Chondrocyte (in vitro differentiated cells): ENCODE measurements at regions not wholly inside any gene's neighbourhood (a gene's known extent, or its start where the extent isn't known, plus 50 kb on each side); places are given as distances from the start of the nearest gene placed in this dataset.
"Not testable (repeated sequence)": the region's sequence is repeated elsewhere in the genome, so short reads cannot be mapped to it uniquely, and the experiment has no call there.

ENCODE experiments used
- DNase-seq: peaks from one replicate; pipeline ENCODE4 v3.0.0; 2021; ENCODE audit warnings: mixed read lengths, low spot score
- H3K27ac Mint-ChIP-seq: one replicate; pipeline ENCODE4 v1.8.0; 2021; ENCODE audit warnings: mild to moderate bottlenecking, moderate library complexity, mixed read lengths; ENCODE audit not compliant: unreplicated experiment
- H3K27me3 Mint-ChIP-seq: 2 replicates; pipeline ENCODE4 v1.8.0; 2021; ENCODE audit warnings: low read depth, mixed read lengths
- H3K36me3 Mint-ChIP-seq: 2 replicates; pipeline ENCODE4 v1.8.0; 2021; ENCODE audit warnings: low read depth, mixed read lengths
- H3K4me1 Mint-ChIP-seq: 2 replicates; pipeline ENCODE4 v1.8.0; 2021; ENCODE audit warnings: low read depth, mild to moderate bottlenecking, mixed read lengths
- H3K4me3 Mint-ChIP-seq: one replicate; pipeline ENCODE4 v1.8.0; 2021; ENCODE audit warnings: mild to moderate bottlenecking, moderate library complexity, mixed read lengths; ENCODE audit not compliant: unreplicated experiment
- H3K9me3 Mint-ChIP-seq: 2 replicates; pipeline ENCODE4 v1.8.0; 2021; ENCODE audit warnings: low read depth, mixed read lengths
- TF ChIP-seq, protein P1 (sequence below): fragments of 200-600 bp; sonication (generic); IDR thresholded peaks from 2 replicates; pipeline ENCODE4 v1.5.0; 2021; ENCODE audit warnings: antibody characterized with exemption, mild to moderate bottlenecking, moderate library complexity

DNA sequence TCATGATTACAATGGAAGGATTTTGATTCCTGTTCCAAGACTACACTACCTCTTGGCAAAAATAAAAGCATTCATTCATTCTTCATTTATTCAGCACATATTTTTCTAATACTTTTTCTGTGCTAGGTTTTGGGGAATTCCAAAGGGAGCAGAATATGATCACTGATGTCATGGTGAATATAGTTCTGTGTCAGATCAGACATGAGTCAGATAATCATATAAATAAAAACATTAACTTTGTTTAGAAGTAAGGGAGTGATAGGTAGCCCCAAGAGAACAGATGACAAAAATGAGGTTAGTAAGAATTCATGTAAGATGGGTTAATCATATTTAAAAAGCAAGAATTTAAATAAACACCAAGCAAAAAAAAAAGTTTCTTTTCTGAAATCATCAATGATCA is 94.1 kb upstream of the RANBP6 start:
- Mint-ChIP-seq H3K27me3 (peaks cover 6% of the 10 kb centered on the region), H3K4me1 (peaks cover 13% of the 10 kb centered on the region), H3K27ac (no peak overlapping the region), H3K36me3 (no peaks in the 10 kb centered on the region), H3K9me3 (no peaks in the 10 kb centered on the region), H3K4me3 (no peak overlapping the region)
- no peak for DNase-seq
- TF ChIP-seq, protein P1, sequence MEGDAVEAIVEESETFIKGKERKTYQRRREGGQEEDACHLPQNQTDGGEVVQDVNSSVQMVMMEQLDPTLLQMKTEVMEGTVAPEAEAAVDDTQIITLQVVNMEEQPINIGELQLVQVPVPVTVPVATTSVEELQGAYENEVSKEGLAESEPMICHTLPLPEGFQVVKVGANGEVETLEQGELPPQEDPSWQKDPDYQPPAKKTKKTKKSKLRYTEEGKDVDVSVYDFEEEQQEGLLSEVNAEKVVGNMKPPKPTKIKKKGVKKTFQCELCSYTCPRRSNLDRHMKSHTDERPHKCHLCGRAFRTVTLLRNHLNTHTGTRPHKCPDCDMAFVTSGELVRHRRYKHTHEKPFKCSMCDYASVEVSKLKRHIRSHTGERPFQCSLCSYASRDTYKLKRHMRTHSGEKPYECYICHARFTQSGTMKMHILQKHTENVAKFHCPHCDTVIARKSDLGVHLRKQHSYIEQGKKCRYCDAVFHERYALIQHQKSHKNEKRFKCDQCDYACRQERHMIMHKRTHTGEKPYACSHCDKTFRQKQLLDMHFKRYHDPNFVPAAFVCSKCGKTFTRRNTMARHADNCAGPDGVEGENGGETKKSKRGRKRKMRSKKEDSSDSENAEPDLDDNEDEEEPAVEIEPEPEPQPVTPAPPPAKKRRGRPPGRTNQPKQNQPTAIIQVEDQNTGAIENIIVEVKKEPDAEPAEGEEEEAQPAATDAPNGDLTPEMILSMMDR, result no peak

DNA sequence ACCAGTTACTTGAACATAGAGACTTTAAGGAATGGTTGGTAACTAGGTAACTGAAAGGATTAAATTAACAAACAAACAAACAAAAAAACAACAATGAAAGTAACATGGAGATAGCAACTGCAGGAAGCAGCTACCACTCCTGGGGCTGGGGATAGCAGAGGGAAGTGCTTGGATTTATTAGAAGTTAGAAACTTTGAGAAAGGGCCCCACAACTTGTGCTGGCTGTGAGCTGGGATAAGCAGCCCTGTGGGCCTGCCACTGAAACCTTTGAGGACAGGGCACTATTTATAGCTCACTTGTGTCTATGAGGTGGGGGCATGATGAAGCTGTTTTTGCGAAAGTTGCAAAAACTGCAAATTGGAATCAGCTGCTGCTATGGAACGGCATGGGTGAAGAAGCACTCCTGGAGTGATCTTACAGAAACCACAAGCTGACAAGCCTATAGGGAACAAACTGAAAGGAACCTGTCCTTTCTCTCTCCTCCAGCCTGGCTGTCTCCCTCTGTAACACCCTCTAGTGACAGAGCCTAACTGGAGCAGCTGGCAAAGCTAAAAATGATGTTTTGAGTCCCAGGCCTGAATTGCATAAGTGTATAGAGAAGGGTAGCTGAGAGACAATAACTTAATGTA is 91.4 kb upstream of the RANBP6 start:
- DNase-seq, result no peak
- no peak overlapping the region for H3K27ac Mint-ChIP-seq
- H3K36me3 Mint-ChIP-seq, result no peaks in the 10 kb centered on the region
- no peak overlapping the region for H3K4me3 Mint-ChIP-seq
- H3K4me1 Mint-ChIP-seq, result peaks cover 13% of the 10 kb centered on the region
- TF ChIP-seq, protein P1, result peak; percentile 64
- H3K9me3 Mint-ChIP-seq, result no peaks in the 10 kb centered on the region
- peaks cover 3% of the 10 kb centered on the region for H3K27me3 Mint-ChIP-seq

DNA sequence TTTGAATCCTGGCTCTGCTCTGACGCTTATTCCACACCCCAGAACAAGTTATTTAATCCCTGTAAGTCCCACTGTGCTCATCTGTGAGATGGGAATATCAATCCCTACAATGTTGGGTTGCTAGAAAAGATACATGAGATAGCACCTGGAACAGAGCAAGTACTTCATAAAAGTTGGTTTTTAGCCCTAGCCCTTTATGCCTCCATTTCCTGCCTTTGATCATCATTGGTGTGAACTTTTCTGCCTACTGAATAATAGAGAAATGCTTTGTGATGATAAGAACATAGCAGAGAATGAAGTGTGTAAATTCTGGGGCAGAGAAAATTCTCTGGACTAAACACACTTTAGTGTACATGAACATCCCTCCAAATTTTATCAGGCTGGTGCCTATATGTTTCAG is 90.3 kb upstream of the RANBP6 start:
- H3K27me3 Mint-ChIP-seq, result peaks cover 3% of the 10 kb centered on the region
- H3K4me3 Mint-ChIP-seq, result no peak overlapping the region
- DNase-seq, result no peak
- no peak overlapping the region for H3K27ac Mint-ChIP-seq
- no peaks in the 10 kb centered on the region for H3K36me3 Mint-ChIP-seq
- TF ChIP-seq, protein P1, result no peak
- H3K9me3 Mint-ChIP-seq, result no peaks in the 10 kb centered on the region
- peaks cover 13% of the 10 kb centered on the region for H3K4me1 Mint-ChIP-seq

DNA sequence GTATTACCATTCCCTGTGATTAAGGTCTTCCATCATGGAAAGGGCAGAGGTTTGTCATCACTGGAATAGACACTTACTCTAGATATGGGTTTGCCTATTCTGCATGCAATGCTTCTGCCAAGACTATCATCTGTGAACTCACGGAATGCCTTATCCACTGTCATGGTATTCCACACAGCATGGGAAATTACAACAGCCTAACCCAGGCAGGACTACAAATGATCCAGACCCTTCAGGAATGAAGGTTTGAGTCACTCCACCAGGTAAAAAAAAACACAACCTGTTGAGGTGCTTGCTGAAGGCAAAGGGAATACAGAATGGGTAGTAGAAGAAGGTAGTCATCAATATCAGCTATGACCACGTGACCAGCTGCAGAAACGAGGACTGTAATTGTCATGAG is 89.0 kb upstream of the RANBP6 start:
- not testable (repeated sequence) for H3K27me3 Mint-ChIP-seq, H3K27ac Mint-ChIP-seq, DNase-seq, H3K36me3 Mint-ChIP-seq, H3K9me3 Mint-ChIP-seq, H3K4me3 Mint-ChIP-seq
- H3K4me1 Mint-ChIP-seq, result peaks cover 13% of the 10 kb centered on the region

DNA sequence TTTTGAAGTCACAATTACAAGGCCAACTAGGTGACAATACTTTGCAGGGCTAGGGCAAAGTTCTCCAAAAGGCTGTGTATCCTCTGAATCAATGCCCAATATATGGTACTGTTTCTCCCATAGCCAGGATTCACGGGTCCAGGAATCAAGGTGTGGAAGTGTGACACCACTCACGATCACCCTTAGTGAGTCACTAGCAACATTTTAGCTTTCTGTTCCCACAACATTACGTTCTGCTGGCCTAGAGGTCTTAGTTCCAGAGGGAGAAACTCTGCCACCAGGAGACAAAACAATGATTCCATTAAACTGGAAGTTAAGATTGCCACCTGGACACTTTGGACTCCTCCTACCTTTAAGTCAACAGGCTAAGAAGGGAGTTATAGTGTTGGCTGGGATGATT is 88.5 kb upstream of the RANBP6 start:
- H3K36me3 Mint-ChIP-seq, H3K27ac Mint-ChIP-seq, H3K4me3 Mint-ChIP-seq, DNase-seq, H3K9me3 Mint-ChIP-seq, H3K27me3 Mint-ChIP-seq: not testable (repeated sequence)
- H3K4me1 Mint-ChIP-seq, result peaks cover 13% of the 10 kb centered on the region

DNA sequence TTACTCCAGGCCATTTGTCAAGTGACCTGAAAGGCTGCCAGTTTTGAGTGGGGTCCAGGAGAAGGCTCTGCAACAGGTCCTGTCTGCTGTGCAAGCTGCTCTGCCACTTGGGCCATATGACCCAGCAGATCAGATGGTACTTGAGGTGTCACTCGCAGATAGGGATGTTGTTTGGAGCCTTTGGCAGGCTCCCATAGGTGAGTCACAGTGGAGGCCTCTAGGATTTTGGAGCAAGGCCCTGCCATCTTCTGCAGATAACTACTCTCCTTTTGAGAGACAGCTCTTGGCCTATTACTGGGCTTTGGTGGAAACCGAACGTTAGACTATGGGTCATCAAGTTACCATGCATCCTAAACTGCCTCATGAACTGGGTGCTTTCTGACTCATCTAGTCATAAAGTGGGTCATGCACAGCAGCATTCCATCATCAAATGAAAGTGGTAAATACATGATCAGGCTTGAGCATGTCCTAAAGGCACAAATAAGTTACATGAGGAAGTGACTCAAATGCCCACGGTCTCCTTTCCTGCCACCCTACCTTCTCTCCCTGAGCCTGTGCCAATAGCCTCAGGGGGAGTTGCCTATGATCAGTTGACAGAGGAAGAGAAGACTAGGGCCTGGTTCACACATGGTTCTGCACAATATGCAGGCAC is 87.0 kb upstream of the RANBP6 start:
- not testable (repeated sequence) for H3K27ac Mint-ChIP-seq, DNase-seq, H3K9me3 Mint-ChIP-seq, H3K36me3 Mint-ChIP-seq, H3K4me1 Mint-ChIP-seq, H3K4me3 Mint-ChIP-seq
- H3K27me3 Mint-ChIP-seq, result peaks cover 15% of the 10 kb centered on the region

DNA sequence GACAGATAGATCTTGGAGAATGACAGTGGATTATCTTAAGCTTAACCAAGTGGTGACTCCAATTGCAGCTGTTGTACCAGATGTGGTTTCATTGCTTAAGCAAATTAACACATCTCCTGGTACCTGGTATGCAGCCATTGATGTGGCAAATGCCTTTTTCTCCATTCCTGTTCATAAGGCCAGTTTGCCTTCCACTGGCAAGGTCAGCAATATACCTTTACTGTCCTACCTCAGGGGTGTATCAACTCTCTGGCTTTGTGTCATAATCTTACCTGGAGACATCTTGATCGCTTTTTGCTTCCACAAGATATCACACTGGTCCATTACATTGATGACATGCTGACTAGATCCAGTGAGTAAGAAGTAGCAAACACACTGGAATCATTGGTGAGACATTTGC is 86.3 kb upstream of the RANBP6 start:
- DNase-seq, H3K9me3 Mint-ChIP-seq, H3K27ac Mint-ChIP-seq, H3K36me3 Mint-ChIP-seq, H3K4me1 Mint-ChIP-seq, H3K4me3 Mint-ChIP-seq: not testable (repeated sequence)
- peaks cover 17% of the 10 kb centered on the region for H3K27me3 Mint-ChIP-seq

DNA sequence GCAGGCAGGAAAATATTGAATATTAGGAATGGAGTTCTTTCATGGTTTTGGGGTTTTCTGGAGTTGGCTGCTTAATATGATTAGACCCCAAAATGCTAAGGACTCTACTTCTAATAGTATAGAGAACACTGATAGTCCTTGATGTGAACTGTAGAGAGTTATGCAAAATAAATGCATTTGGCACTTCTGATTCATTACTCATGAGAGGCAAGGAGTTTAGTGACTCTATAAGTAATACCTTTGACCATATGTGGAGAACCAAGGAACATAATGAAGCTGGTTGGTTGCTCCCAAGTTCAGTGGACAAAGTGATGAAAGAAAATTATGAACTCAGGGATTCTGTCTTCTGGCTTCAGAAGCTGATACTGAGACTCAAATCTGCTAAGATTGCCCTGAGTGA is 83.9 kb upstream of the RANBP6 start:
- H3K27me3 Mint-ChIP-seq, result peaks cover 24% of the 10 kb centered on the region
- DNase-seq, H3K4me1 Mint-ChIP-seq, H3K27ac Mint-ChIP-seq, H3K36me3 Mint-ChIP-seq, H3K9me3 Mint-ChIP-seq, H3K4me3 Mint-ChIP-seq: not testable (repeated sequence)
